ENCODE measurements at regions not wholly inside any gene's neighbourhood (a gene's known extent, or its start where the extent isn't known, plus 50 kb on each side); places are given as distances from the start of the nearest gene placed in this dataset.
"Not testable (repeated sequence)": the region's sequence is repeated elsewhere in the genome, so short reads cannot be mapped to it uniquely, and the experiment has no call there.

DNA sequence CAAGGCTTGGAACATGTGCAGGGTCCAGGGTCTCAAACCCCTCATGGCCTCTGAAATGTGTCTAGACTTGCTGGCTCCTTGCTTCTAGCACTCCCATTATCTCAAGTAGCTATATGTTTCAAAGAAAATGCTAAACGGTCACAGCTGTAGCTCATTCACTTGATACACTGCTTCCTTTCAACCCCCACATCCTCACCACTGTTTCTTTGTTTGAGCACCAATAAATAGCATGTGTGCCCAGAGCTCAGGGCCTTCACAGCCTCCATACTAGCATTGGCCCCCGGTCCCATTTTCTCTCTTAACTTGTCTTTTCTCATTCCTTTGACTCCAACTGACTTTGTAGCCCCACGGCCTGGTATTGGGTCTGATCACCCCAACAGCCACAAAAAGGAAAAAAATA, 801.8 kb downstream of the STIM2 start:
- Histone ChIP-seq H3K27ac (ENCODE audit: low read length) (no peak overlapping the region), H3K4me1 (ENCODE audit: control insufficient read depth, insufficient read depth, low read length) (no peaks in the 10 kb centered on the region), H3K4me3 (ENCODE audit: low read length) (no peak overlapping the region), H3K27me3 (ENCODE audit: control insufficient read depth, insufficient read depth) (no peaks in the 10 kb centered on the region), H3K9me3 (ENCODE audit: control insufficient read depth, low read length) (no peaks in the 10 kb centered on the region)
- intact Hi-C loops (cut with DNase I): no loop called here
- DNase-seq (no peak), ATAC-seq (no peak)
- WGBS: 55% methylated on average over 3 of the region's 3 CpGs

DNA sequence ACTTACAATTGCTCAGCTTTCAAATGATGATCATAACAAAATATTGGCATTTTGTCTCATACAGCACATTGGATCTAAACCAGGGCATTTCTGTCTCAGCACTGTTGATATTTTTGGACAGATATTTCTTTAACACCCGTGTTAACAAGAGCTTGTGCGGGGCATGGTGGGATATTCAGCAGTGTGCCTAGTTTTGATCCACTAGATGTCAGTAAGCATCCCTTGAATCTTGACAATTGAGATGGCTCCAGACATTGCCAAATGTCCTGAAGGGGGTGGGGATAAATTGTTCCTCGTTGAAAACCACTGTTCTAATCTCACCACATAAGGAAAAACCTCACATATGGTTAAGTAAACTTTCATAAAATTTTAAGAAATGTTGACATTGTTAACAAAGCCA, 806.3 kb downstream of the STIM2 start:
- 18% methylated on average over 3 of the region's 3 CpGs for WGBS
- intact Hi-C loops (cut with DNase I): no loop called here
- no peaks in the 10 kb centered on the region for H3K4me1 ChIP-seq (ENCODE audit: control insufficient read depth, insufficient read depth, low read length)
- H3K27me3 ChIP-seq (ENCODE audit: control insufficient read depth, insufficient read depth): no peaks in the 10 kb centered on the region
- DNase-seq: no peak
- H3K4me3 ChIP-seq (ENCODE audit: low read length): no peak overlapping the region
- H3K27ac ChIP-seq (ENCODE audit: low read length): no peak overlapping the region
- no peak for ATAC-seq
- no peaks in the 10 kb centered on the region for H3K9me3 ChIP-seq (ENCODE audit: control insufficient read depth, low read length)

DNA sequence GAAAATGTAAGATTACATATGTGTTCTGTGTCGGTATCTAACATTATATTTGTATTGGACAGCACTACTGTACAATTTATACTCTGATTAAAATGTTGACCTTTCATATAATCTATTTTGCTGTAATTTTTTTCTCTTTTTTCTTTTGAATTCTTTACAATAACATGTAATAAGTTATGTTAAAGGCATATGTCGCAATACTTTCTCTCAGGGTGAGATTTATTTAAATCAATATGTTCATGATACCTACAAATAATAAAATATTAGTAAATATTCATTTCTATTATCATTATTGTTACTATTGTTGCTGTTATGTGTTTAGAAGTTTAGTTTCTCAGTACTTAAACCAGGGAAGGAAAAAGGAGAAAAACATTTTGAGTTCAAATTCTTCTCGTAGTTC, 807.4 kb downstream of the STIM2 start:
- no peaks in the 10 kb centered on the region for H3K9me3 ChIP-seq (ENCODE audit: control insufficient read depth, low read length)
- DNase-seq: no peak
- H3K4me3 ChIP-seq (ENCODE audit: low read length): no peak overlapping the region
- intact Hi-C loops (cut with DNase I): no loop called here
- 83% methylated on average over 3 of the region's 3 CpGs for WGBS
- H3K27ac ChIP-seq (ENCODE audit: low read length): no peak overlapping the region
- no peaks in the 10 kb centered on the region for H3K27me3 ChIP-seq (ENCODE audit: control insufficient read depth, insufficient read depth)
- no peaks in the 10 kb centered on the region for H3K4me1 ChIP-seq (ENCODE audit: control insufficient read depth, insufficient read depth, low read length)
- no peak for ATAC-seq

DNA sequence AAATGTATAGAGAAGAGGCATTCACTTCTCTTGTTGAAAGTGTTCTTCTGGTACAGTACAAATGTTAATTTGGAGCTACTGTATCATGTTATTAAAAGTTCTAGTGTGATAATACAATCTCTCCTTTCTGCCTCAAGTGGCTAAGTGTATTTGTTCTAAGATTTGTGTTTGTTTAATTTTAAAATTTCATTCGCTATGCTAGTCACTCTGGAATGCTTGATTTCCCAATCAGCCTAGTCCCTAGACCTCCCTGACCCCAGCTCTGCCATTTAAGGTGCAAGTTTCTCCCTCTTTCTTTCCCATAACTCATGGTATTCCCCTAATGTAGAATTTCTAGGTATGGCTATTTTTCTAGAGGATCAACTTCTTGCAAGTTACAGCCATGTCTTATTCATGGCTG, 817.4 kb downstream of the STIM2 start:
- no peak overlapping the region for H3K4me3 ChIP-seq (ENCODE audit: low read length)
- 83% methylated on average over 1 of the region's 1 CpG for WGBS

DNA sequence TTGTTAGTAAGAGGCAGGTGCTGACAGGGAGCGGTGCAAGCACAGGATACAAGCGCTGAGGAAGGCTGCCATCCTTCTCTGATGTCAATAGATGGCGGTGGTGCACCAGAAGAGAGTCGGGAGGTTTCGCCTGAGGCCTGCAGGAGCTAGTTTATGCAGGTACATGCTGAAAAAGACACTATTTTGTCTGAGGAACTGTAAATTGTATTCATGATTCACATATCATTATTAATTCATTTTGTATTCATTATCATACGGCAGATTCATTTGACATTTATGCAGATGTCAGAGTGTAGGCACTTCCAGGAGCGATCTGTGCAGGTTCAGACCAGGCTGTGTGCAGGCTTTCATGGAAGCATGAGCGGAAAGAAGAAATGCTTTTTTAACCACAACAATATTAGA, 824.0 kb downstream of the STIM2 start:
- peak; percentile 14 to 50 (median 46) for DNase-seq
- intact Hi-C loops (cut with DNase I): no loop called here
- H3K9me3 ChIP-seq (ENCODE audit: control insufficient read depth, low read length): no peaks in the 10 kb centered on the region
- no peak overlapping the region for H3K27ac ChIP-seq (ENCODE audit: low read length)
- H3K27me3 ChIP-seq (ENCODE audit: control insufficient read depth, insufficient read depth): no peaks in the 10 kb centered on the region
- no peak overlapping the region for H3K4me3 ChIP-seq (ENCODE audit: low read length)
- ATAC-seq: peak; percentile 68 to 71
- no peaks in the 10 kb centered on the region for H3K4me1 ChIP-seq (ENCODE audit: control insufficient read depth, insufficient read depth, low read length)
- 35% methylated on average over 8 of the region's 8 CpGs for WGBS

More for the DNA sequence above, 817.4 kb downstream of the STIM2 start:
- H3K9me3 ChIP-seq (ENCODE audit: control insufficient read depth, low read length): no peaks in the 10 kb centered on the region
- no peaks in the 10 kb centered on the region for H3K4me1 ChIP-seq (ENCODE audit: control insufficient read depth, insufficient read depth, low read length)
- no peak for DNase-seq
- no peaks in the 10 kb centered on the region for H3K27me3 ChIP-seq (ENCODE audit: control insufficient read depth, insufficient read depth)
- no peak overlapping the region for H3K27ac ChIP-seq (ENCODE audit: low read length)
- no peak for ATAC-seq
- intact Hi-C loops (cut with DNase I): no loop called here

DNA sequence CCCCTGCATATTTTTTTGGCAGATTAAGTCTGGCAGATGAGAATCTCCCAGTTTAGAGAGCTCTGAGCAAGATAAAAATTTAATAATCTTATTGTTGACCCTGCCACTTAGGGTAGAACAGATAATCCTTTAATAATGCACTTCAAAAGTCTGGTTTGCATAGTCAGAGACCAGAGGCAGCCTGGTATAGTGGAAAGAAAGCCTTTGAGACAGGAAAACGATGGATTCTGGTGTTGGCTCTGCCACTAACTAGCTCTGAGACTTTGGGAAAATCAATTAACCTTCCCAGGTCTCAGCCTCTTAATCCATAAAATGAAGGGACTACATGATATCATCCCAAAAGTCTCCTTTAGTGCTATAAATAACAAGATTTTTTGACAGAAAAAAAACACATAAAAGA, 824.5 kb downstream of the STIM2 start:
- intact Hi-C loops (cut with DNase I): no loop called here
- 63% methylated on average over 1 of the region's 1 CpG for WGBS
- no peak for ATAC-seq

DNA sequence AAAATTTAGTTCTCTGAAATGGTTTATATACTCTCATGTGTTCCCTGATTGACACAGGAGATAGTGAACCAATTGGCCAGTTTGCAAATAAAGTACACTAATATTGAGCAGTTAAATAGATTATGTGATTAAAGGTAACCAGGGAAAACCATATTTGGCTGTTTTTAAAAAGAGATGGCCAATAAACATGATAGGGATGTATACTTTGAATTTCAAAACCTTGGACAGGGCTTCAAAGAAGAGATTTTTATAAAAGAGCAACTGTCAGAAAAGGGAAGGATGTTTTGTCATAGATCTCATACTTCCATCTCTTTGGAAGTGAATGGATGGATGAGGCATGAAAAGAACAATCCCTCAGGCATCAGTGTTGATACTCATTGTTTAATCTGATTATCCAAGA, 825.3 kb downstream of the STIM2 start:
- Histone ChIP-seq H3K27ac (ENCODE audit: low read length) (no peak overlapping the region), H3K9me3 (ENCODE audit: control insufficient read depth, low read length) (no peaks in the 10 kb centered on the region), H3K27me3 (ENCODE audit: control insufficient read depth, insufficient read depth) (no peaks in the 10 kb centered on the region), H3K4me3 (ENCODE audit: low read length) (no peak overlapping the region), H3K4me1 (ENCODE audit: control insufficient read depth, insufficient read depth, low read length) (no peaks in the 10 kb centered on the region)
- no peak for ATAC-seq
- DNase-seq: no peak
- intact Hi-C loops (cut with DNase I): no loop called here

More for the DNA sequence above, 824.5 kb downstream of the STIM2 start:
- H3K4me3 ChIP-seq (ENCODE audit: low read length): no peak overlapping the region
- no peaks in the 10 kb centered on the region for H3K9me3 ChIP-seq (ENCODE audit: control insufficient read depth, low read length)
- no peak for DNase-seq
- H3K4me1 ChIP-seq (ENCODE audit: control insufficient read depth, insufficient read depth, low read length): no peaks in the 10 kb centered on the region
- H3K27me3 ChIP-seq (ENCODE audit: control insufficient read depth, insufficient read depth): no peaks in the 10 kb centered on the region
- no peak overlapping the region for H3K27ac ChIP-seq (ENCODE audit: low read length)

DNA sequence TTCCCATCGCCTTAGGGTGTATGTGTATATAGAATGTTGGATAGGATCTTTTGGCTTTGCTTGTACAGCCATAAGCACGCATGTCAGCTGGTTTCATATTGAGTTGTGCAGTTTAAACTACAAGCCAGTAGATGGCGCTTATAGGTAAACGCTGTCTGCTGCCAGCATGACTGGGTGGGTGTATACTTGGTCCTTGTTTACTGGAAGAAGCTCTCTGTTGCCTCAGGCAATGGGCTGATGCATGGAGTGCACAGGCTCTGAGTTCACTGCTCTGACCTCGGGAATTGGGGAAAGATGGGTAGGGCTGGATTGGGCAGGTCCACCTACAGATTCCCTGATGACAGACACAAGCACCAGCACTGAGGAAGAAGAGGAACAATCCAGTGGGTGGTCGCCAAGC, 831.5 kb downstream of the STIM2 start:
- Histone ChIP-seq H3K4me3 (ENCODE audit: low read length) (no peak overlapping the region), H3K9me3 (ENCODE audit: control insufficient read depth, low read length) (no peaks in the 10 kb centered on the region), H3K4me1 (ENCODE audit: control insufficient read depth, insufficient read depth, low read length) (no peaks in the 10 kb centered on the region), H3K27me3 (ENCODE audit: control insufficient read depth, insufficient read depth) (no peaks in the 10 kb centered on the region), H3K27ac (ENCODE audit: low read length) (no peak overlapping the region)
- WGBS: 44% methylated on average over 6 of the region's 6 CpGs
- DNase-seq: no peak
- no peak for ATAC-seq
- intact Hi-C loops (cut with DNase I): no loop called here

DNA sequence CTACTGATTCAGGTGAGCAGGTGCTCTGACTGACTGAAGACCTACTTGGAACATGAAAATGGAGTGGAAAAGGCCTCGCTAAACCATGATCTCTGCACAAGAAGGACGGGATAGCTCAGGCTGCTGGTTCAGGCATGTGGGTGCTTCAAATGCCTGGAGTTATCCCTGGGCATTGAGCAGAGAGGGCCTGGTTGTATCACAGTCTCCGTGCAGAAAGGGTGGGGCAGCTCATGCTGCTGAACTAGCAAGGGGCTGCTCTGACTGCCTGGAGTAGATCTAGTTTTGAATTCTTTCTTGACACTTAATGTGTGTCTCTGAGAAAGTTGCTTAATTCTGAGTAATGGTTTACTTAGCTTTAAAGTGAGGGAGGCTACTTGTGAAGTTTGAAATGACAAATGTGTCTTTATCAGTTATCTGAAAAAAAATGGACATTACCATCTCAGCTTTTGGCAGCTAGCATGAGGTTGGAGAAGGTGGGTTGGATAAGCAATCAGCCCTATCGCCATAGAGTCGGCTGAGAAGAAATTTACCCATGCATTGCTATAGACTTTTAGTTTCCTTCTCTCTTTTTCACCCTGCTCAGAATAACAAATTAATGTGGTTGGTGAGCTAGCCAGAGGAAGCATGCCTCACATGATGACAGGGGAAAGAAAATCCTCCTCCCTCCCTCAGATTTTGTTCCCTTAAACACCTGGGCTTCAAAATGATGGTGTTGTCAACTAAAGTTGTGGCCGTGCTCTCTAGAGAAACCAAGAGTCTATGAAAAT, 832.4 kb downstream of the STIM2 start:
- WGBS: 66% methylated on average over 6 of the region's 6 CpGs
- H3K4me3 ChIP-seq (ENCODE audit: low read length): no peak overlapping the region
- no peaks in the 10 kb centered on the region for H3K27me3 ChIP-seq (ENCODE audit: control insufficient read depth, insufficient read depth)
- no peaks in the 10 kb centered on the region for H3K9me3 ChIP-seq (ENCODE audit: control insufficient read depth, low read length)
- no peaks in the 10 kb centered on the region for H3K4me1 ChIP-seq (ENCODE audit: control insufficient read depth, insufficient read depth, low read length)
- intact Hi-C loops (cut with DNase I): no loop called here
- H3K27ac ChIP-seq (ENCODE audit: low read length): no peak overlapping the region
- no peak for DNase-seq
- ATAC-seq: no peak

DNA sequence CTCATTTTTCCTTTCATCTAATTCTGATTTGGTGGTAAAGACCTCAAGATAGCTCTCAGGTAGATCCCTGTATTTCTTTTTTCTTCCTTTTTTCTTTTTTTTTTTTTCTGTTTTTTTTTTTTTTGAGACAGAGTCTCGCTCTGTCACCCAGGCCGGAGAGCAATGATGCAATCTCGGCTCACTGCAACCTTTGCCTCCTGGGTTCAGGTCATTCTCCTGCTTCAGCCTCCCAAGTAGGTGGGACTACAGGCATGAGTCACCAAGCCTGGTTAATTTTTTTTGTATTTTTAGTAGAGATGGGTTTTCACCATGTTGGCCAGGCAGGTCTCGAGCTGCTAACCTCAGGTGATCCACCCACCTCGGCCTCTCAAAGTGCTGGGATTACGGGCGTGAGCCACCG, 835.6 kb downstream of the STIM2 start:
- H3K4me3 ChIP-seq (ENCODE audit: low read length); H3K27ac ChIP-seq (ENCODE audit: low read length); H3K27me3 ChIP-seq (ENCODE audit: control insufficient read depth, insufficient read depth); intact Hi-C loops (cut with DNase I); ATAC-seq; H3K4me1 ChIP-seq (ENCODE audit: control insufficient read depth, insufficient read depth, low read length); H3K9me3 ChIP-seq (ENCODE audit: control insufficient read depth, low read length): not testable (repeated sequence)
- peak in 1 of 3 donors; percentile 7 for DNase-seq
- WGBS: 93% methylated on average over 8 of the region's 8 CpGs

DNA sequence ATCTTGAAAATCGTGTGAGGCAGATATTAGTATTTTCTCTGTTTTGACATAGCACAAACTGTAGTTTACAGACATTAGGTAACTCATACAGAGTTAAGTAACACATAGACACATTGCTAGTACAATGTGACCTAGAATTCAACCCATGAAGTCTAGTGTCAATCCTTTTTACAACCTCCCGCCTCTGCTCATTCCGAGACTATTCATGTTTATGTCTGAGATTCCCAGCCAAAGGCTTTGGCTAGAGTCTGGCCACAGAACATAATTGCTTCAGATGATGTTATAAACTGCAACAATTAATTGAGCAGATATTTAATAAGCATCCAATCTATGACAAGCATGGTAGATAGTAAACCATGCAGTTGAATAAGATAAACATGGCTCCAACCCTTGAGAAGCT, 841.0 kb downstream of the STIM2 start:
- H3K4me3 ChIP-seq (ENCODE audit: low read length): no peak overlapping the region
- intact Hi-C loops (cut with DNase I): no loop called here
- no peak for ATAC-seq
- H3K9me3 ChIP-seq (ENCODE audit: control insufficient read depth, low read length): no peaks in the 10 kb centered on the region
- H3K4me1 ChIP-seq (ENCODE audit: control insufficient read depth, insufficient read depth, low read length): no peaks in the 10 kb centered on the region
- WGBS: 55% methylated on average over 3 of the region's 3 CpGs
- H3K27ac ChIP-seq (ENCODE audit: low read length): no peak overlapping the region
- no peak for DNase-seq
- H3K27me3 ChIP-seq (ENCODE audit: control insufficient read depth, insufficient read depth): no peaks in the 10 kb centered on the region
